WTC11 (cell line): ENCODE measurements at regions not wholly inside any gene's neighbourhood (a gene's known extent, or its start where the extent isn't known, plus 50 kb on each side); places are given as distances from the start of the nearest gene placed in this dataset.

Experiments used
- ATAC-seq: fragments of 200-7000 bp; cut with Tn5 transposase; 2 replicates; pipeline ENCODE4 v1.10.0; 2021; ENCODE audit warnings: mild to moderate bottlenecking, moderate library complexity
- CTCF ChIA-PET: fragments of 300-600 bp; sonication (Branson Sonifier 250); formaldehyde crosslinking; loops from one replicate; lab custom pipeline; 2021; ENCODE audit warnings: antibody characterized with exemption; lab: Charles Lee
- POLR2A ChIA-PET: fragments of 350-600 bp; sonication (Branson Sonifier 250); formaldehyde crosslinking; loops from one replicate; lab custom pipeline; 2021; ENCODE audit warnings: antibody characterized with exemption; lab: Charles Lee
- DNase-seq: peaks from one replicate; pipeline ENCODE4 v3.0.0; 2021; ENCODE audit warnings: low spot score
- H3K27ac Mint-ChIP-seq: 2 replicates; pipeline ENCODE4 v1.8.0; 2021; ENCODE audit warnings: mixed read lengths
- H3K27me3 Mint-ChIP-seq: 2 replicates; pipeline ENCODE4 v1.8.0; 2021; ENCODE audit warnings: low read depth, mild to moderate bottlenecking, moderate library complexity, mixed read lengths
- H3K36me3 Mint-ChIP-seq: 2 replicates; pipeline ENCODE4 v1.8.0; 2021; ENCODE audit warnings: mixed read lengths
- H3K4me1 Mint-ChIP-seq: 2 replicates; pipeline ENCODE4 v1.8.0; 2022; ENCODE audit warnings: mixed read lengths
- H3K4me3 Mint-ChIP-seq: 2 replicates; pipeline ENCODE4 v1.8.0; 2021; ENCODE audit warnings: mild to moderate bottlenecking, moderate library complexity, mixed read lengths
- H3K9me3 Mint-ChIP-seq: 2 replicates; pipeline ENCODE4 v1.8.0; 2021; ENCODE audit warnings: mixed read lengths
- ATF6 ChIP-seq: sonication (generic); formaldehyde crosslinking; IDR thresholded peaks from 2 replicates; pipeline ENCODE4 v1.8.1; 2023; ENCODE audit warnings: mild to moderate bottlenecking, missing genetic modification reagents
- CBFB ChIP-seq: sonication (generic); formaldehyde crosslinking; IDR thresholded peaks from 2 replicates; pipeline ENCODE4 v1.8.1; 2022; ENCODE audit warnings: mild to moderate bottlenecking, low read depth, missing genetic modification reagents
- CDX4 ChIP-seq: fragments of 250-450 bp; sonication (Bioruptor Pico); IDR thresholded peaks from 2 replicates; pipeline ENCODE4 v1.9.0; 2021; ENCODE audit warnings: moderate library complexity, mild to moderate bottlenecking, inconsistent platforms, borderline replicate concordance
- E2F1 ChIP-seq: sonication (generic); formaldehyde crosslinking; IDR thresholded peaks from 2 replicates; pipeline ENCODE4 v1.8.0; 2022; ENCODE audit warnings: mild to moderate bottlenecking, missing genetic modification reagents
- FOXJ3 ChIP-seq: sonication (generic); formaldehyde crosslinking; IDR thresholded peaks from 2 replicates; pipeline ENCODE4 v1.9.0; 2021; ENCODE audit warnings: missing genetic modification reagents, mild to moderate bottlenecking, borderline replicate concordance
- FOXK1 ChIP-seq: sonication (generic); formaldehyde crosslinking; IDR thresholded peaks from 2 replicates; pipeline ENCODE4 v1.8.0; 2022; ENCODE audit warnings: mild to moderate bottlenecking, moderate library complexity, missing genetic modification reagents
- FOXP4 ChIP-seq: sonication (generic); formaldehyde crosslinking; IDR thresholded peaks from 2 replicates; pipeline ENCODE4 v1.8.0; 2022; ENCODE audit warnings: mild to moderate bottlenecking, missing genetic modification reagents
- HMGA2 ChIP-seq: fragments of 250-450 bp; sonication (Bioruptor Pico); IDR thresholded peaks from 2 replicates; pipeline ENCODE4 v1.4.0; 2021; ENCODE audit warnings: mild to moderate bottlenecking, moderate library complexity
- IRF1 ChIP-seq: sonication (generic); formaldehyde crosslinking; IDR thresholded peaks from 2 replicates; pipeline ENCODE4 v1.8.0; 2023; ENCODE audit warnings: missing genetic modification reagents
- JAZF1 ChIP-seq: fragments of 250-450 bp; sonication (Bioruptor Pico); IDR thresholded peaks from 2 replicates; pipeline ENCODE4 v1.9.0; 2021; ENCODE audit warnings: moderate library complexity, mild to moderate bottlenecking, inconsistent platforms
- KAT7 ChIP-seq: sonication (generic); formaldehyde crosslinking; IDR thresholded peaks from 2 replicates; pipeline ENCODE4 v1.8.1; 2023; ENCODE audit warnings: missing genetic modification reagents, mild to moderate bottlenecking, borderline replicate concordance
- MLX ChIP-seq: sonication (generic); formaldehyde crosslinking; IDR thresholded peaks from 2 replicates; pipeline ENCODE4 v1.8.1; 2023; ENCODE audit warnings: mild to moderate bottlenecking, missing genetic modification reagents, moderate library complexity
- NFE2L1 ChIP-seq: sonication (generic); formaldehyde crosslinking; IDR thresholded peaks from 2 replicates; pipeline ENCODE4 v1.8.1; 2023; ENCODE audit warnings: missing genetic modification reagents
- RELA ChIP-seq: sonication (generic); formaldehyde crosslinking; IDR thresholded peaks from 2 replicates; pipeline ENCODE4 v1.8.1; 2022; ENCODE audit warnings: missing genetic modification reagents, mild to moderate bottlenecking, borderline replicate concordance
- SP1 ChIP-seq: sonication (generic); formaldehyde crosslinking; conservative IDR thresholded peaks from 2 replicates; pipeline ENCODE4 v1.8.1; 2022; ENCODE audit warnings: missing genetic modification reagents
- STAT6 ChIP-seq: sonication (generic); formaldehyde crosslinking; conservative IDR thresholded peaks from 2 replicates; pipeline ENCODE4 v1.8.1; 2023; ENCODE audit warnings: mild to moderate bottlenecking, low read depth, missing genetic modification reagents, moderate library complexity
- TCF7 ChIP-seq: sonication (generic); formaldehyde crosslinking; IDR thresholded peaks from 2 replicates; pipeline ENCODE4 v1.8.0; 2022; ENCODE audit warnings: mild to moderate bottlenecking, low read depth, missing genetic modification reagents, moderate library complexity
- TEAD4 ChIP-seq: sonication (generic); formaldehyde crosslinking; IDR thresholded peaks from 2 replicates; pipeline ENCODE4 v1.8.0; 2022; ENCODE audit warnings: mild to moderate bottlenecking, missing genetic modification reagents
- USF2 ChIP-seq: sonication (generic); formaldehyde crosslinking; IDR thresholded peaks from 2 replicates; pipeline ENCODE4 v1.8.1; 2023; ENCODE audit warnings: mild to moderate bottlenecking, missing genetic modification reagents, moderate library complexity
- ZBTB21 ChIP-seq: sonication (generic); formaldehyde crosslinking; IDR thresholded peaks from 2 replicates; pipeline ENCODE4 v1.8.1; 2023; ENCODE audit warnings: mild to moderate bottlenecking, missing genetic modification reagents, borderline replicate concordance
- ZMAT4 ChIP-seq: fragments of 250-450 bp; sonication (Bioruptor Pico); IDR thresholded peaks from 2 replicates; pipeline ENCODE4 v1.9.0; 2021; ENCODE audit warnings: mild to moderate bottlenecking

GRCh38 chr3:132145833-132146232 is 111.0 kb upstream of the CPNE4 start:
- H3K36me3 Mint-ChIP-seq: no peaks in the 10 kb centered on the region
- DNase-seq (no peak), ATAC-seq (no peak)
- H3K27ac Mint-ChIP-seq: no peak overlapping the region
- H3K9me3 Mint-ChIP-seq: no peaks in the 10 kb centered on the region
- TF ChIP-seq KAT7 (CRISPR knock-in tag): no peak
- no peak for TF ChIP-seq JAZF1 (CRISPR knock-in tag)
- no peak for TF ChIP-seq MLX
- no peak for TF ChIP-seq SP1
- TF ChIP-seq FOXJ3 (CRISPR knock-in tag): no peak
- TF ChIP-seq ZBTB21: no peak
- TF ChIP-seq FOXK1: no peak
- TF ChIP-seq ZMAT4: no peak
- TF ChIP-seq E2F1 (CRISPR knock-in tag): no peak
- TF ChIP-seq CBFB: no peak
- no peak for TF ChIP-seq STAT6 (CRISPR knock-in tag)
- TF ChIP-seq NFE2L1 (CRISPR knock-in tag): no peak
- TF ChIP-seq IRF1 (CRISPR knock-in tag): no peak
- H3K4me1 Mint-ChIP-seq: no peaks in the 10 kb centered on the region
- H3K4me3 Mint-ChIP-seq: no peak overlapping the region
- peaks cover 6% of the 10 kb centered on the region for H3K27me3 Mint-ChIP-seq
- CTCF ChIA-PET: interaction anchor here (0.8 to 1.4 kb wide), 2 partner anchors 16 to 111 kb away, joined by 3 to 4 read pairs; partner anchors contain the start of gene CPNE4
- POLR2A ChIA-PET: no interaction called here

GRCh38 chr3:132154619-132155018 is 119.8 kb upstream of the CPNE4 start:
- ATAC-seq (no peak), DNase-seq (no peak)
- CTCF ChIA-PET: no interaction called here
- Mint-ChIP-seq H3K27me3 (no peaks in the 10 kb centered on the region; the same call in none of the 2 replicates), H3K4me1 (no peaks in the 10 kb centered on the region), H3K27ac (no peak overlapping the region), H3K36me3 (no peaks in the 10 kb centered on the region), H3K4me3 (no peak overlapping the region), H3K9me3 (no peaks in the 10 kb centered on the region)
- TF ChIP-seq TEAD4 (no peak), TCF7 (no peak), HMGA2 (CRISPR knock-in tag) (no peak), JAZF1 (CRISPR knock-in tag) (no peak)
- POLR2A ChIA-PET: interaction anchor here (0.7 kb wide), 1 partner anchor 556 kb away, joined by 3 read pairs; no protein-coding TSS in a partner anchor

GRCh38 chr3:132159145-132159544 is 124.3 kb upstream of the CPNE4 start:
- POLR2A ChIA-PET: no interaction called here
- no peak for TF ChIP-seq RELA (CRISPR knock-in tag)
- TF ChIP-seq FOXP4 (CRISPR knock-in tag): no peak
- TF ChIP-seq CDX4 (CRISPR knock-in tag): no peak
- TF ChIP-seq USF2: no peak
- no peak for TF ChIP-seq ATF6
- CTCF ChIA-PET: interaction anchor here (1.7 to 2.5 kb wide), 2 partner anchors 51 to 125 kb away, joined by 5 to 8 read pairs; partner anchors contain the start of gene CPNE4
- ATAC-seq (no peak), DNase-seq (no peak)
- Mint-ChIP-seq H3K27ac (no peak overlapping the region), H3K36me3 (no peaks in the 10 kb centered on the region), H3K27me3 (peaks cover 2% of the 10 kb centered on the region; the same call in 1 of the 2 replicates), H3K4me1 (no peaks in the 10 kb centered on the region; the same call in 1 of the 2 replicates), H3K4me3 (no peak overlapping the region), H3K9me3 (no peaks in the 10 kb centered on the region)
